Ovary (tissue), 3 donors: ENCODE measurements at regions not wholly inside any gene's neighbourhood (a gene's known extent, or its start where the extent isn't known, plus 50 kb on each side); places are given as distances from the start of the nearest gene placed in this dataset.

ENCODE experiments used
- CTCF ChIP-seq, 3 donors: fragments of 450-650 bp in 2 of 3; fragments of 200-600 bp in 1 of 3; IDR thresholded peaks; one replicate each; pipeline versions ENCODE4 v1.5.1 to v1.8.0; 2016 to 2022; ENCODE audit warnings: antibody characterized with exemption in 3 of 3, mild to moderate bottlenecking in 1 of 3
- EP300 ChIP-seq: sonication (generic); formaldehyde crosslinking; IDR thresholded peaks from one replicate; pipeline ENCODE4 v1.6.1; 2017; ENCODE audit warnings: antibody characterized with exemption
- donor health status: DM: no; HTN: no; CAD: no.

GRCh38 chr6:40780637-40781036, 193.5 kb upstream of the LRFN2 start:
- TF ChIP-seq CTCF (IDR thresholded peaks at IDR 0.05) (no peak), EP300 (no peak)
